ENCODE measurements at regions not wholly inside any gene's neighbourhood (a gene's known extent, or its start where the extent isn't known, plus 50 kb on each side); places are given as distances from the start of the nearest gene placed in this dataset.

GRCh38 chr10:69721690-69722310, 79.9 kb upstream of the COL13A1 start:
- DNase-seq = no peak

GRCh38 chr10:69723653-69724052, 78.1 kb upstream of the COL13A1 start:
- no peaks in the 10 kb centered on the region for H3K36me3 ChIP-seq
- no peak for TF ChIP-seq POLR2A (IDR thresholded peaks at IDR 0.05)
- no peak for TF ChIP-seq POLR2AphosphoS5 (IDR thresholded peaks at IDR 0.05)
- no peak for TF ChIP-seq CTCF (IDR thresholded peaks at IDR 0.05 in 8 of 11, conservative IDR thresholded peaks at IDR 0.05 in 3 of 11)
- WGBS, 5 donors = 87 to 96% (median 88%) methylated on average over 1 of the region's 1 CpG
- H3K9me3 ChIP-seq = peaks cover 0 to 8% (median 2%) of the 10 kb centered on the region in 8 donors
- no peak for DNase-seq
- H3K27me3 ChIP-seq (replicated peaks in 1 of 7) = peaks cover 0 to 9% (median 0%) of the 10 kb centered on the region in 7 donors
- intact Hi-C loops (cut with DNase I; ENCODE audit: low total_unique reads) = no loop called here
- no peak overlapping the region for H3K4me3 ChIP-seq
- H3K4me1 ChIP-seq = peaks cover 0 to 17% (median 3%) of the 10 kb centered on the region in 6 donors
- H3K27ac ChIP-seq = no peak overlapping the region

More at GRCh38 chr10:69721690-69722310, 79.9 kb upstream of the COL13A1 start:
- Histone ChIP-seq H3K27me3 (replicated peaks in 1 of 7) (peaks cover 0 to 14% (median 0%) of the 10 kb centered on the region in 7 donors), H3K36me3 (no peaks in the 10 kb centered on the region), H3K4me1 (peaks cover 0 to 10% (median 0%) of the 10 kb centered on the region in 6 donors), H3K27ac (no peak overlapping the region), H3K9me3 (peaks cover 0 to 8% (median 2%) of the 10 kb centered on the region in 8 donors), H3K4me3 (no peak overlapping the region)
- WGBS, 5 donors = 49 to 64% (median 55%) methylated on average over 8 to 10 of the region's 10 CpGs
- intact Hi-C loops (cut with DNase I; ENCODE audit: low total_unique reads) = no loop called here
- TF ChIP-seq POLR2A (IDR thresholded peaks at IDR 0.05) (no peak), CTCF (IDR thresholded peaks at IDR 0.05 in 8 of 11, conservative IDR thresholded peaks at IDR 0.05 in 3 of 11) (no peak), POLR2AphosphoS5 (IDR thresholded peaks at IDR 0.05) (peak in 2 of 3 donors; percentile 18 to 28)

GRCh38 chr10:69726850-69727249, 74.9 kb upstream of the COL13A1 start:
- DNase-seq = no peak
- peaks cover 0 to 32% (median 7%) of the 10 kb centered on the region in 6 donors for H3K4me1 ChIP-seq
- intact Hi-C loops (cut with DNase I; ENCODE audit: low total_unique reads) = no loop called here
- no peak overlapping the region for H3K27ac ChIP-seq
- H3K27me3 ChIP-seq (replicated peaks in 1 of 7) = peaks cover 0 to 12% (median 0%) of the 10 kb centered on the region in 7 donors
- 95 to 100% (median 97%) methylated on average over 2 of the region's 2 CpGs for WGBS, 5 donors
- no peak overlapping the region for H3K4me3 ChIP-seq
- H3K36me3 ChIP-seq = no peaks in the 10 kb centered on the region
- TF ChIP-seq CTCF (IDR thresholded peaks at IDR 0.05 in 8 of 11, conservative IDR thresholded peaks at IDR 0.05 in 3 of 11) = no peak
- H3K9me3 ChIP-seq = no peaks in the 10 kb centered on the region

- H3K27ac ChIP-seq = peak overlapping the region; percentile 19 to 70 (median 54)
- H3K4me3 ChIP-seq = no peak overlapping the region
- H3K36me3 ChIP-seq = no peaks in the 10 kb centered on the region
- intact Hi-C loops (cut with DNase I; ENCODE audit: low total_unique reads) = no loop called here
- peaks cover 0 to 27% (median 7%) of the 10 kb centered on the region in 6 donors for H3K4me1 ChIP-seq
- DNase-seq = no peak
- H3K9me3 ChIP-seq = no peaks in the 10 kb centered on the region
- peaks cover 0 to 28% (median 0%) of the 10 kb centered on the region in 7 donors for H3K27me3 ChIP-seq (replicated peaks in 1 of 7)
- 25 to 45% (median 26%) methylated on average over 3 of the region's 3 CpGs for WGBS, 5 donors
- TF ChIP-seq POLR2AphosphoS5 (IDR thresholded peaks at IDR 0.05) (peak in 1 of 3 donors; percentile 16), CTCF (IDR thresholded peaks at IDR 0.05 in 8 of 11, conservative IDR thresholded peaks at IDR 0.05 in 3 of 11) (no peak)
Measured at GRCh38 chr10:69728335-69728870, 73.3 kb upstream of the COL13A1 start.
